ENCODE measurements at regions not wholly inside any gene's neighbourhood (a gene's known extent, or its start where the extent isn't known, plus 50 kb on each side); places are given as distances from the start of the nearest gene placed in this dataset.
"Not testable (repeated sequence)": the region's sequence is repeated elsewhere in the genome, so short reads cannot be mapped to it uniquely, and the experiment has no call there.

DNA sequence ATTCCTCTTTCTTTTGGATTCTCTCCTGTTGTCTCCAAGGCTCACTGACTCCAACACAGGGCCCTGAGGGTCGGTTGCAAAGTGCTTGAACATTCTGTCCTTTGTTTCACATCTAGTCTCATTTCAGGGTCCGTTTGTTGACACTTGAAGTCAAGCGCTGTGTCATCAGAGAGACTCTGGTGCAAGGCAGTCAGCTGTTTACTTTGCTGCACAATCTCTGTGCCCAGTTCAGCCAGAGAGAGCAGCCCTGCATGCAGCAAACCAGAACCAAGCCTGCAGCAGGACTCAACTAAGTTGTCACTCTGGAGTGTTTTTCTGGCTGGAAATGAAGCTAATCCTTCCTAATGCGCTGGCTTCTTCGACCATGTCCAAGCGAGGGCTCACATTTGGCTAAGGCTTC is 77.6 kb upstream of the DPP6 start:
- H2BK5ac ChIP-seq (ENCODE audit: low read length); H3K18ac ChIP-seq (ENCODE audit: low read length); H3K4me2 ChIP-seq (ENCODE audit: insufficient read depth, low read length, poor library complexity, severe bottlenecking); H4K91ac ChIP-seq (ENCODE audit: low read depth, low read length, poor library complexity); H3K14ac ChIP-seq (ENCODE audit: low read length); H2BK15ac ChIP-seq (ENCODE audit: low read length); H3K27me3 ChIP-seq (ENCODE audit: control insufficient read depth in 3 of 3, insufficient read depth in 3 of 3, low read depth in 1 of 3, low read length in 3 of 3); H3K4me3 ChIP-seq (ENCODE audit: low read length in 2 of 2); H3K27ac ChIP-seq (replicated peaks; ENCODE audit: low read length); H3K79me1 ChIP-seq (ENCODE audit: low read depth, low read length); H2BK120ac ChIP-seq (ENCODE audit: low read depth, low read length); H4K8ac ChIP-seq (ENCODE audit: low read depth, low read length); DNase-seq (ENCODE audit: low spot score); H3K4me1 ChIP-seq (ENCODE audit: control insufficient read depth in 2 of 2, insufficient read depth in 1 of 2, low read depth in 1 of 2, low read length in 2 of 2); H3K4ac ChIP-seq (ENCODE audit: low read length); H3K36me3 ChIP-seq (replicated peaks in 1 of 2; ENCODE audit: control insufficient read depth in 2 of 2, insufficient read depth in 2 of 2, low read length in 2 of 2); H3K9ac ChIP-seq (ENCODE audit: low read depth, low read length, poor library complexity); H3K9me3 ChIP-seq (replicated peaks in 1 of 2; ENCODE audit: control insufficient read depth in 2 of 2, insufficient read depth in 1 of 2, low read depth in 1 of 2, low read length in 2 of 2); H3K23ac ChIP-seq (ENCODE audit: low read depth, low read length, poor library complexity); H2AK5ac ChIP-seq (ENCODE audit: low read depth, low read length); H2AFZ ChIP-seq (ENCODE audit: low read length); H2BK12ac ChIP-seq (ENCODE audit: low read length): not testable (repeated sequence)
- no CpG with 5 or more reads among the region's 6 CpGs for WGBS, 2 donors (ENCODE audit: extremely low coverage in 2 of 2, insufficient read length in 2 of 2, insufficient replicate concordance in 1 of 2)

DNA sequence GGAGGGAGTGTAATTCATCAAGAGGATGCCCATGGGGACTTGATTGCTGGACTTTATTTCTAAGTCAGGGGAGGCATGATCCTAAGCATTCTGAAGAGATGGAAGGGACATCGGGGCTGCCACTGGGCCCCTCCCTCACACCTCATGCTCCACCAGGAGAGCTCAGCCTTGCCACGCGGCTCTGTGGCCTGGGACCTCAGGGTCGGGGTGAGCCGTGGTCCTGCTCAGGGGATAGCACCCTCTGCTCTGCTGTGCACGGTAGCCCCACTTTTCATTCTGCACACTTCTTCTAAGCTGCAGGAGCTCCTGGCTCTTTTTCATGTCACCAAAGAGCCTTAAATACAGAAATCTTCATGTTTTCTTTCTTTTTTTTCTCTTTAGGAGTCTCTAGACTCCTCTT is 75.5 kb upstream of the DPP6 start:
- H4K91ac ChIP-seq (ENCODE audit: low read depth, low read length, poor library complexity); H3K4me3 ChIP-seq (ENCODE audit: low read length in 2 of 2); H3K4ac ChIP-seq (ENCODE audit: low read length); H2BK120ac ChIP-seq (ENCODE audit: low read depth, low read length); H3K4me1 ChIP-seq (ENCODE audit: control insufficient read depth in 2 of 2, insufficient read depth in 1 of 2, low read depth in 1 of 2, low read length in 2 of 2); H2AK5ac ChIP-seq (ENCODE audit: low read depth, low read length); H3K4me2 ChIP-seq (ENCODE audit: insufficient read depth, low read length, poor library complexity, severe bottlenecking); H2BK12ac ChIP-seq (ENCODE audit: low read length); H2BK15ac ChIP-seq (ENCODE audit: low read length); H3K18ac ChIP-seq (ENCODE audit: low read length); H3K27me3 ChIP-seq (ENCODE audit: control insufficient read depth in 3 of 3, insufficient read depth in 3 of 3, low read depth in 1 of 3, low read length in 3 of 3); H2AFZ ChIP-seq (ENCODE audit: low read length); H2BK5ac ChIP-seq (ENCODE audit: low read length); H3K23ac ChIP-seq (ENCODE audit: low read depth, low read length, poor library complexity); H4K8ac ChIP-seq (ENCODE audit: low read depth, low read length); H3K36me3 ChIP-seq (replicated peaks in 1 of 2; ENCODE audit: control insufficient read depth in 2 of 2, insufficient read depth in 2 of 2, low read length in 2 of 2); H3K79me1 ChIP-seq (ENCODE audit: low read depth, low read length); DNase-seq (ENCODE audit: low spot score); H3K27ac ChIP-seq (replicated peaks; ENCODE audit: low read length); H3K14ac ChIP-seq (ENCODE audit: low read length); H3K9me3 ChIP-seq (replicated peaks in 1 of 2; ENCODE audit: control insufficient read depth in 2 of 2, insufficient read depth in 1 of 2, low read depth in 1 of 2, low read length in 2 of 2); H3K9ac ChIP-seq (ENCODE audit: low read depth, low read length, poor library complexity): not testable (repeated sequence)
- no CpG with 5 or more reads among the region's 6 CpGs for WGBS, 2 donors (ENCODE audit: extremely low coverage in 2 of 2, insufficient read length in 2 of 2, insufficient replicate concordance in 1 of 2)

DNA sequence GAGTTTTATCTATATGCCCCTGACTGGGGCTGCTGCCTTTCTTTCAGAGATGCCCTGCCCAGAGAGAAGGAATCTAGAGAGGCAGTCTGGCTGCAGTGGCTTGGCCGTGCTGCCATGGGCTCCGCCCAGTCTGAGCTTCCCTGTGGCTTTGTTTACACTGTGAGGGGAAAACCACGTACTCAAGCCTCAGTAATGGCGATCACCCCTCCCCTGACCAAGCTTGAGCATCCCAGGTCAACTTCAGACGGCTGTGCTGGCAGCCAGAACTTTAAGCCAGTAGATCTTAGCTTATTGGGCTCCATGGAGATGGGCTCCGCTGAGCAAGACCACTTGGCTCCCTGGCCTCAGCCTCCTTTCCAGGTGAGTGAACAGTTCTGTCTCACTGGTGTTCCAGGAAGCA is 69.0 kb upstream of the DPP6 start:
- H3K4me2 ChIP-seq (ENCODE audit: insufficient read depth, low read length, poor library complexity, severe bottlenecking); H3K4ac ChIP-seq (ENCODE audit: low read length); H3K23ac ChIP-seq (ENCODE audit: low read depth, low read length, poor library complexity); H3K27me3 ChIP-seq (ENCODE audit: control insufficient read depth in 3 of 3, insufficient read depth in 3 of 3, low read depth in 1 of 3, low read length in 3 of 3); H2BK15ac ChIP-seq (ENCODE audit: low read length); H4K91ac ChIP-seq (ENCODE audit: low read depth, low read length, poor library complexity); H3K27ac ChIP-seq (replicated peaks; ENCODE audit: low read length); H2BK120ac ChIP-seq (ENCODE audit: low read depth, low read length); H3K18ac ChIP-seq (ENCODE audit: low read length); H3K79me1 ChIP-seq (ENCODE audit: low read depth, low read length); H2AFZ ChIP-seq (ENCODE audit: low read length); H3K14ac ChIP-seq (ENCODE audit: low read length); H3K4me3 ChIP-seq (ENCODE audit: low read length in 2 of 2); H3K4me1 ChIP-seq (ENCODE audit: control insufficient read depth in 2 of 2, insufficient read depth in 1 of 2, low read depth in 1 of 2, low read length in 2 of 2); H3K9me3 ChIP-seq (replicated peaks in 1 of 2; ENCODE audit: control insufficient read depth in 2 of 2, insufficient read depth in 1 of 2, low read depth in 1 of 2, low read length in 2 of 2); H2BK12ac ChIP-seq (ENCODE audit: low read length); H3K9ac ChIP-seq (ENCODE audit: low read depth, low read length, poor library complexity); H2BK5ac ChIP-seq (ENCODE audit: low read length); H4K8ac ChIP-seq (ENCODE audit: low read depth, low read length); H2AK5ac ChIP-seq (ENCODE audit: low read depth, low read length); DNase-seq (ENCODE audit: low spot score); H3K36me3 ChIP-seq (replicated peaks in 1 of 2; ENCODE audit: control insufficient read depth in 2 of 2, insufficient read depth in 2 of 2, low read length in 2 of 2): not testable (repeated sequence)
- no CpG with 5 or more reads among the region's 6 CpGs for WGBS, 2 donors (ENCODE audit: extremely low coverage in 2 of 2, insufficient read length in 2 of 2, insufficient replicate concordance in 1 of 2)

DNA sequence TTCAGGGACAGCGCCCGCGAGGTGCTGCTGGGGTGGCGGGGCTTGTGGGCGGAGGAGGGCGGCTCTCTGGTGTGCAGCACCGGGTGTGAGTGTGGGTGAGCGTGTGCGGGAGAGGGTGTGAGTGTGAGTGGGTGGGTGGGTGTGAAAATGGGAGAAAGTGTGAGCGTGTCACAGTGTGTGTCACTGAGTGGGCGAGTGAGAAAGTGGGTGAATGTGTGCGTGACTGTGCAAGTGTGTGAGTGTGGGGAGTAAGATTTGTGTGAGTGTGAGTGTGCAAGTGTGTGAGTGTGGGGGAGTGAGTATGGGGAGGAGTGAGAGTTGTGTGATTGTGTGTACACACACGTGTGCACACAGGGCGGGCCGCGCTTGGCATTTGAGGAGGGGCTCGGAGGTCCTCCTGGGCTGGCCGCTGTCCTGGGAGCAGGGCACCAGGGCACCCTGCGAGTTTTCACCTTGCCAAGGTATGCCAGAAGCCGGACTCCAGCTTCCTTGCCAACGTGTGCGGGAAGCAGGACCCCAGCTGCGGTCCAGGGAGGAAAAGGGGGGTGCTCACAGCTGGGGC is 63.1 kb upstream of the DPP6 start:
- H2AK5ac ChIP-seq (ENCODE audit: low read depth, low read length); H3K9me3 ChIP-seq (replicated peaks in 1 of 2; ENCODE audit: control insufficient read depth in 2 of 2, insufficient read depth in 1 of 2, low read depth in 1 of 2, low read length in 2 of 2); H2BK12ac ChIP-seq (ENCODE audit: low read length); H3K14ac ChIP-seq (ENCODE audit: low read length); H4K91ac ChIP-seq (ENCODE audit: low read depth, low read length, poor library complexity); DNase-seq (ENCODE audit: low spot score); H3K23ac ChIP-seq (ENCODE audit: low read depth, low read length, poor library complexity); H3K36me3 ChIP-seq (replicated peaks in 1 of 2; ENCODE audit: control insufficient read depth in 2 of 2, insufficient read depth in 2 of 2, low read length in 2 of 2); H3K4me2 ChIP-seq (ENCODE audit: insufficient read depth, low read length, poor library complexity, severe bottlenecking); H3K4ac ChIP-seq (ENCODE audit: low read length); H3K27me3 ChIP-seq (ENCODE audit: control insufficient read depth in 3 of 3, insufficient read depth in 3 of 3, low read depth in 1 of 3, low read length in 3 of 3); H2BK5ac ChIP-seq (ENCODE audit: low read length); H2BK120ac ChIP-seq (ENCODE audit: low read depth, low read length); H3K27ac ChIP-seq (replicated peaks; ENCODE audit: low read length); H3K9ac ChIP-seq (ENCODE audit: low read depth, low read length, poor library complexity); H3K4me1 ChIP-seq (ENCODE audit: control insufficient read depth in 2 of 2, insufficient read depth in 1 of 2, low read depth in 1 of 2, low read length in 2 of 2); H3K4me3 ChIP-seq (ENCODE audit: low read length in 2 of 2); H3K18ac ChIP-seq (ENCODE audit: low read length); H2AFZ ChIP-seq (ENCODE audit: low read length); H4K8ac ChIP-seq (ENCODE audit: low read depth, low read length); H3K79me1 ChIP-seq (ENCODE audit: low read depth, low read length); H2BK15ac ChIP-seq (ENCODE audit: low read length): not testable (repeated sequence)
- 100% methylated on average over 2 of the region's 23 CpGs; no CpG with 5 or more reads in 1 of the 2 donors for WGBS, 2 donors (ENCODE audit: extremely low coverage in 2 of 2, insufficient read length in 2 of 2, insufficient replicate concordance in 1 of 2)

Data from neuronal stem cell (in vitro differentiated cells).